OCI-LY1 (cell line): ENCODE measurements at regions not wholly inside any gene's neighbourhood (a gene's known extent, or its start where the extent isn't known, plus 50 kb on each side); places are given as distances from the start of the nearest gene placed in this dataset.

Source experiments
- EZH2 ChIP-seq: fragments of 200-600 bp; sonication (generic), shearing (Covaris generic); IDR thresholded peaks from 2 replicates; pipeline ENCODE4 v1.8.0; 2017; ENCODE audit warnings: borderline replicate concordance, mixed run types, mild to moderate bottlenecking, antibody characterized with exemption, low read length, moderate library complexity, mixed read lengths
- TF ChIP-seq, protein P1 (sequence below): fragments of 200-600 bp; sonication (generic), shearing (Covaris generic); IDR thresholded peaks from 2 replicates; pipeline ENCODE4 v1.5.1; 2017; ENCODE audit warnings: mild to moderate bottlenecking, antibody characterized with exemption, low read length, moderate library complexity, mixed read lengths

DNA sequence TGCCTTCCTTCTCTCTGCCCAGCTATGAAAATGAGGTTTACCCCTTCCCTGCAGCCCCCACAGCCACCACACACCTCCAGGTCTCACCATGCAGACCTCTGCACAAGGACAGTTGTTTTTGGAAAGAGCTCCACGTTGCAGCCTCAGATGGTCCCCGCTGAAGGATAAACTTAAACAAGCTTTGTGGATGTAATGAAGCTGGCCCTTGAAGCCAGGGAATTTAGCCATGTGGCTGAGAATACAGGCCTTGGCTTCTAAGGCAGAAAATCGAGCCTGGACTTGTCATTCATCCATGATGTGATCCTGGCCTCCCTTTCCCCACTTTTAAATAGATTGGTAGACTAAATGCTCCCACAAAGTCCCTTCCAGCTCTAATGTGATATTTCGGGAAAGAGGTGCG lies 79.4 kb downstream of the TBX3 start:
- TF ChIP-seq, protein P1, sequence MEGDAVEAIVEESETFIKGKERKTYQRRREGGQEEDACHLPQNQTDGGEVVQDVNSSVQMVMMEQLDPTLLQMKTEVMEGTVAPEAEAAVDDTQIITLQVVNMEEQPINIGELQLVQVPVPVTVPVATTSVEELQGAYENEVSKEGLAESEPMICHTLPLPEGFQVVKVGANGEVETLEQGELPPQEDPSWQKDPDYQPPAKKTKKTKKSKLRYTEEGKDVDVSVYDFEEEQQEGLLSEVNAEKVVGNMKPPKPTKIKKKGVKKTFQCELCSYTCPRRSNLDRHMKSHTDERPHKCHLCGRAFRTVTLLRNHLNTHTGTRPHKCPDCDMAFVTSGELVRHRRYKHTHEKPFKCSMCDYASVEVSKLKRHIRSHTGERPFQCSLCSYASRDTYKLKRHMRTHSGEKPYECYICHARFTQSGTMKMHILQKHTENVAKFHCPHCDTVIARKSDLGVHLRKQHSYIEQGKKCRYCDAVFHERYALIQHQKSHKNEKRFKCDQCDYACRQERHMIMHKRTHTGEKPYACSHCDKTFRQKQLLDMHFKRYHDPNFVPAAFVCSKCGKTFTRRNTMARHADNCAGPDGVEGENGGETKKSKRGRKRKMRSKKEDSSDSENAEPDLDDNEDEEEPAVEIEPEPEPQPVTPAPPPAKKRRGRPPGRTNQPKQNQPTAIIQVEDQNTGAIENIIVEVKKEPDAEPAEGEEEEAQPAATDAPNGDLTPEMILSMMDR = no peak
- no peak for TF ChIP-seq EZH2
